Hematopoietic multipotent progenitor cell treated with erythropoietin and hydrocortisone succinate and interleukin-3 and kit ligand, for 15 days (in vitro differentiated cells): ENCODE measurements at regions not wholly inside any gene's neighbourhood (a gene's known extent, or its start where the extent isn't known, plus 50 kb on each side); places are given as distances from the start of the nearest gene placed in this dataset.

Source experiments
- DNase-seq: peaks from one replicate; pipeline ENCODE4 v3.0.0-alpha.2; 2015; ENCODE audit warnings: low spot score

DNA sequence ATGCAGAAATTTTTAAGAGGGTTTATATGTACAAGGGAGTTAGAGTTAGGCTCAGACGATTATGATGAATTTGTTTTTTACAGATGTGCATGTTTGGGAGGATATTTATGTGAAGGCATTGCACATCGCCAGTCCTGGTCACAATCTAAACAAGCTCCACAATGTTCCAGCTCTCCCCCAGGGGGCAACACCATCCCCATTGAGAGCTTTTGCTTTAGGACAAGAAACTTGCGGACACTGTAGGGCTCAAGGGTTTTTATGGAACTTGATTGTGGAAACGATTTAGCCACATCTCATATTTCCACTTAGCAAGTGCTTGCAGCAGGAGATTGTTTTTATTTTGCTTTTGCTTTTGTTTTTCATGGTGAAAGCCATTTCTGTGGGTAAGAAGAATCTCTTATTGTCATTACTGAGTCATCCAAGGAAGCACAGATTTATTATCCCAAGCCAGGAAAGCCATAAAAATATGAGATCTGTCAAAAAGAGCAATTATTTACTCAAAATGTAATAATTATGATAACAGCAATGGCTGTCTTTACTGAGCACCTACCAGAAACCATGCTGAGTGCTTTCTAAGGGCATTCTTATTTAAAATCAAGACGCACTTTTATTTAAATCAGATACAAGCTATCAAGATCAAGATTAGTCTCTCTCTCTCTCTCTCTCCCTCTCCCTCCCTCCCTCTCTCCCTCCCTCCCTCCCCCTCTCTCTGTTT lies 276.7 kb upstream of the SRRM4 start:
- DNase-seq: no peak

DNA sequence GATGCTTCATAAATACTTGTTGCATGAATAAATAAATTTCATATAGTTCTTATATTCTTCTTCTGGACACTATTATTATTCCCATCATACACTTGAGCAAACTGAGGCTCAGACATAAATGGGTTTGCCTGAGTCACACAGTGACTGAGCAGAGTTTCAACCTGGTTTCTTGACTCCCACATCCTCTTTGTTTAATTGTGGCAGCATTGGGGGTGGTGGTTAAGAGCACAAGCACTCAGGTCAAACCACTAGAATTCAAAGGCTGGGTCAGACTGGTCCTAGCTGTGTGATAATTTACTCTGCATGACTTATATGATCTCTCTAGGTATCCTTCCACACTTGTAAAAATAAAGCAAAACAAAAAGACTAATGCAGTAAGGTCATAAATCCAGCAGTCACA lies 274.9 kb upstream of the SRRM4 start:
- no peak for DNase-seq

DNA sequence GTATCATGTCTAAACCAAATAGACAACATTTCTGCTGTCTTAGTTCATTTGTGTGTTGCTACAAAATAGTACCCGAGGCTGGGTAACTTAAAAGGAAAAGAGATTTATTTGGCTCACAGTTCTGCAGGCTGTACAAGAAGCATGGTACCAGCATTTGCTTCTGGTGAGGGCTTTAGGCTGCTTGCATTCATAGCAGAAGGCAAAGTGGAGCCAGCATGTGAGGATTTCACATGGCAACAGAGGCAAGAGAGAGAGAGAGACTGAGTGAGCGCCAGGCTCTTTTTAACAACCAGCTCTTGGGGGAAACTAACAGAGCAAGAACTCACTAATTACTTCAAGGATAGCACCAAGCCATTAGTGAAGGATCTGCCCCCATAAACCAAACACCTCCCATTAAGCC lies 271.4 kb upstream of the SRRM4 start:
- DNase-seq: no peak

DNA sequence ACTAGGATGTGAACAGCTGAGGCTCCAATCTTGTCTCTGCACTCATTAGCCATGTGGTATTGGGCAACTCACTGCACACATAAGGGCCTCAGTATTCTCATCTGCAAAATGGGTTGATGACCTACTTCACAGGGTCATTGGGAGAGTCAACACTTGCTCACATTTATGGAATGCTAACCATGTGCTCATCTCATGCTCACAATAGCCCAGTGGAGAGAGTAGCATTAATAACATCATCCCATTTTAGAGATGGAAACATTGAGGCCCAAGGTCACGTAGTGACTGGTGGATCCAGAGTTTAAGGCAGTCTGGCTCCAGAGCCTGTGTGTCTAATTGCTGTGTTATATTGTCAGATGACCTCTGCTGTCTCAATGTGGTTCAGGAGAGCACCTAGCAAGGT lies 270.2 kb upstream of the SRRM4 start:
- no peak for DNase-seq

DNA sequence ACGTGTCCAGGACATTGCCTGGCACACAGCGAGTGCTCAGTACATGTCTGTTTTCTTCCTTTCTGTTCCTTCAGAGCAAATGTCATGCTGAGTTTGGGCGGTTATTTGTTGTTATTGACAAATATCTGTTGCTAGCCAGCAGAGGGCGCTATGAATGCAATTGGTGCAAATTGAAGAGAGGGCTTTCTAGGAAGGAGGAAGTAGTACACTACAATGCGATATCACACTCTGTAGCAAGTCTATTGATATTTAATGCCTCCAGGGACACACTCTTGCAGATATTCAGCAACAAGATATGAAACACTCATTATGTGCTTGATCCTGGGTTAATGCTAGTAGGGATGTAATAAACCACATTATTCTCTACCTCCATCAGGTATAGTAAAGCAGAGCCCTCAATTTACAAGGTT lies 267.3 kb upstream of the SRRM4 start:
- DNase-seq: peak; percentile 42

GRCh38 chr12:118714500-118714899 lies 266.8 kb upstream of the SRRM4 start:
- no peak for DNase-seq

DNA sequence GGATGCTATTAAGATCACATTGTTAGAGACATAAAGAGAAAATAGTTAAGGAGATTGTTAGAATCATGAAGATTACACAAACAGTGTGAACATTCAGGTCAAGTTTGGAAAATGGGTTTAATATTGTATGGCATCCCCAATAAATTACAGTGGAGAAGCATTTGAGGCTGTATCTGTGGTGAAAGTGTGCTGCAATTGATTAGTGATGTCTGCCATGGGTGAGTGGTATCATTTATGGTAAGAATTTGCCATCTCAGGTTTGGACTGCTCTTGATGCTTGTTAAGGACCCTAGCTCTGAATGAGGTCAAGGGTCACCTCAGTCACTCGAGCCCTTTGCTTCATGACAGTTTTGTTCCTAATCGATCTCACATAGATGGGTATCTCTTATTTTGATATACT lies 265.7 kb upstream of the SRRM4 start:
- no peak for DNase-seq

DNA sequence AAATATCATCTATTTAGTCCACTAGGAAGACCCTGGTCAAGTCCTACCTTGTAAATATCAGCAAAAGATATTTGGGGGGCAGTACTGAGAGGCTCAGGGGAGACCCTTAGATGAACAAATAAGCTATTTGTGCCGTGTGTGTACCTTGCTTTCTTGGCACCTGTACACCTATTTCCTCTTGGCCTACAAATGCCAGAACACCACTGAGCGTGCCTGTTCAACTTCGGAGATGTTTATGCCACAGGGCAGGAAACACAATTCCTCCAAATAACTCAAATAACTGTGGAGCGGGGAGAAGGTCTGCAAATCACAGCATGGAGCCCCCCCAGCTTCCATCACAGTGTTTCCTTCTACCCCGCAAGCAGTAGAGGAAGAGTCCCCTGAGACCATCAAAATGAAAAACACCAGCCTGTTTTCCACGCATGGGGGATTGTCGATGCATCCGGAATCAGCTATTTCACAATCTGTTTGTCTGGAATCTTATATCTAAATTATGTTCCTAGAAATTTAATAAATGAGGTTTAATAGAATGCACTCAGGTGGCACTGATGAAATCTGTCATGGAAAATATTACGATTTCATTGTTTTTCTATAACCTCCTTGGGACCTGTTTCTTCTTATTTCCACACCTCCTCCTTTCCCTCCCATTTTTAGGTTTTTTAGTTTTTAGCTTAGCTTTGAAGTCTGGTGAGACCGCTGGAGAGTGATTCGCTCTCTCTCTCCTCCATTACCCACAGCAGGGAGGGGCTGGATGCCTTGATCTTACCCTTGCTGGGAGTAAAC lies 254.0 kb upstream of the SRRM4 start:
- no peak for DNase-seq

GRCh38 chr12:118727979-118728366 lies 253.4 kb upstream of the SRRM4 start:
- no peak for DNase-seq

DNA sequence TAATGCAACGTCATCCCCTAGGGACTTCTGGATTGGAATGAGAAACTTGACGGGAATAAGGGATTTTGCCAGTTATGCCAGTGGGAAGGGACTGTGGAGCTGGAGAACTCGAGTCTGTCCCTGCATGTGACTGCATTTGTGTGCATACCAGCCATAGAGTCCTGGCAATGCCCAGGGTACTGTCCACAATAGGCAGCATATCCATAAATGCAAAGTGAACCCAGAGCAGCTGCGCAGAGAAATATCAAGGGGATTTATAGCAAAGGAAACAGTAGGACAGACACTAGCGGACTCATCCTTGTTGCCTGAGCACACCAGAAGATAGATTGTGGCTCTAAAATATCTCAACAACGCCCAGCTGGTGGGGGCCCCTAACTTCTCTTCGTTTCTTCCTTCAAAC lies 247.1 kb upstream of the SRRM4 start:
- DNase-seq: no peak

GRCh38 chr12:118737985-118738540 lies 243.3 kb upstream of the SRRM4 start:
- no peak for DNase-seq

GRCh38 chr12:118741194-118741593 lies 240.1 kb upstream of the SRRM4 start:
- no peak for DNase-seq

GRCh38 chr12:118742431-118742830 lies 238.9 kb upstream of the SRRM4 start:
- DNase-seq: no peak

- no peak for DNase-seq
Measured at GRCh38 chr12:118743896-118744700, 237.2 kb upstream of the SRRM4 start.

DNA sequence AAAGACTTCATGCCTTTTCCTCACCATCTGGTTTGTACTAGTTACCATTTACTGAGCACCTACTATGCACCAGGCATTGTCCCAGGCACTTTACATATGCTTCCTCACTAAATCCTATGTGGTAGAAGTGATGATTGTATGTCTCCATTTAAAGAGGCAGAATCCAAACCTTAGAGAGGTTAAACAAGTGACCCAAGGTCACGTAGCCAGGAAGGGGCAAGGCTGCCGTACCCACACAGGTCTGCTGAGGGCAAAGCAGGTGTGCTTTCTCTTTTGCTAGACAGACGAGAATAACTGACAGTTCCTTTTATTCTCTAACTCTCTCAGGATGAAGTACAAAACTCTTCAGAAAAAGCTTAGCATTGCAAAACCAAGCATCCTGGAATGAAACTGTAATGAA lies 235.2 kb upstream of the SRRM4 start:
- no peak for DNase-seq

DNA sequence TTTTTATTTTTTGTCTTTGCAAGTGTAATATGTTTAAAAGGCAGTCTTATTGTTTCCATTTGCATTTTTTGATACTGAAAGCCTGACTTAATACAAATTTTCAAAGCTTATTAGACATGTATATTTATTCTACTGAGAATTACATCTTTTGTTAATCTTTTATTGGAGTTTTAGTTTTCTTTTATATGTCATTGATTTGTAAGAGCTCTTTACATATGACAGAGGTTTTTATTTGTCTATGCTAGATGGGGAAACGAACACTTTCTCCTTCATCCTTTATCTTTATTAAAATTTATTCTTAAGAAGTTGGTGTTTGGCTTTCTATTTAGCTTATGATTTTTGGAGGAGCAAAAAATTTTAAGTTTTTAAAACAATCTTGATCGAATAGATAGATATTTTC lies 234.4 kb upstream of the SRRM4 start:
- no peak for DNase-seq

DNA sequence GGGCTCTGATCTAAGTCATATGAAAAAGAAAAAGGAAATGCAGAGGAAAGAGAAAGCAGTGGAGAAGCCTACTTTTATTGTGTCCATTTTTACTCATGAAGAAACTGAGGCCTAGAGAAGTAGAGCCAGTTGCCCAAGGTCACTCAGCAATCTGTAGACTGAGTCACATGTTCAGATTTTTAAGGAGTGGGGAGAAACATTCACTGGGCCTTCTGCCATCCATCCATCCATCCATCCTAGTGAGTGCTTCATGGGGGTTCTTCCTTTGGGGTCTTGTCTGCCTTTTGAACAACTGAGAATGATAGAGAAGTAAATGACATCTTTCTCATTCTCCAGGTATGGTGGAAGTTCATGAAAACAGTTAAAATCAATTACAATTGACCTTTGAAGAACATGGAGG lies 233.6 kb upstream of the SRRM4 start:
- DNase-seq: no peak

DNA sequence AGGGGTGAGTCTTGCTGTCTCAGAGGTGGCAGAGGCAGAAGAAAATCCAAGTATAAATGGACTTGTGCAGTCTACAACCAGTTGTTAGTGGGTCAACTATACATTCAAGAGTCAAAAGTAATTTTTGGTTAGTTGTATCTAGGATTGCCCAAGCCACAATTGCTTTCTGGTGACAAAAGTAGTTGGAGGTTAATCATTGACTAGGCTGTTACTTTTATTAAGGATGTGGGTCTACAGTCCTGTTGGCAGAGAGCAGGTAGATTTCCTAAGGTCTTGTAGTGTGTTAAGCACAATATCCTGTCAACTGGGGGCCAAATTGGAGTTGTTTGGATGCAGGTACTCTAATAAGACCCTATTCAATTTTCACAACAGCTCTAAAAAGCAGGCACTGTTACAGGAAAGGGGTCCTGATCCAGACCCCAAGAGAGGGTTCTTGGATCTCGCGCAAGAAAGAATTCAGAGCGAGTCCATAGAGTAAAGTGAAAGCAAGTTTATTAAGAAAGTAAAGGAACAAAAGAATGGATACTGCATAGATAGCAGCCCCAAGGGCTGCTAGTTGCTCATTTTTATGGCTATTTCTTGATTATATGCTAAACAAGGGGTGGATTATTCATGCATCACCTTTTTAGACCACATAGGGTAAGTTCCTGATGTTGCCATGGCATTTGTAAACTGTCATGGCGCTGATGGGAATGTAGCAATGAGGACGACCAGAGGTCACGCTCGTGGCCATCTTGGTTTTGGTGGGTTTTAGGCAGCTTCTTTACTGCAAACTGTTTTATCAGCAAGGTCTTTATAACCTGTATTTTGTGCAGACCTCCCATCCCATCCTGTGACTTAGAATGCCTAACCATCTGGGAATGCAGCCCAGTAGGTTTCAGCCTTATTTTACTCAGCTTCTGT lies 232.6 kb upstream of the SRRM4 start:
- DNase-seq: no peak

- no peak for DNase-seq
Measured at GRCh38 chr12:118749646-118750045, 231.7 kb upstream of the SRRM4 start.

DNA sequence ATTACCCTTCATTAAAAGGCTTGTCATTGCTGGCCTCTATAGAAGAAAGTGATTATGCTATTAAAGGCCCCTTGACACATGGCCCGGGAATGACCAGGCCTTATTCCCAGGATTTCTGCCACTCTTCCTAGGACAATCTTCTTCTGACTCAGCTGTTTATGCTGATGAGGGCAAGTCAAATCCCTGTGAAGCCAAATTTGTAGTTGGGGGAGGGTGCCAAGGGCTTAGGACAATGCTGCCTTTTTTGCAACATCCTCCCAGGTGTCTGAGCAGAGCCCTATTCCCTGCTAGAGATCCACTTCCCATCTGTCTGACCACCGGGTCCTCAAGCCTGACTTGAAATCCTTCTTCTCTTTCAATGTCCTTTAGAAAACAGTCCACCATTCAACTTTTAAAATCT lies 230.7 kb upstream of the SRRM4 start:
- DNase-seq: no peak

GRCh38 chr12:118751355-118751754 lies 230.0 kb upstream of the SRRM4 start:
- DNase-seq: no peak

DNA sequence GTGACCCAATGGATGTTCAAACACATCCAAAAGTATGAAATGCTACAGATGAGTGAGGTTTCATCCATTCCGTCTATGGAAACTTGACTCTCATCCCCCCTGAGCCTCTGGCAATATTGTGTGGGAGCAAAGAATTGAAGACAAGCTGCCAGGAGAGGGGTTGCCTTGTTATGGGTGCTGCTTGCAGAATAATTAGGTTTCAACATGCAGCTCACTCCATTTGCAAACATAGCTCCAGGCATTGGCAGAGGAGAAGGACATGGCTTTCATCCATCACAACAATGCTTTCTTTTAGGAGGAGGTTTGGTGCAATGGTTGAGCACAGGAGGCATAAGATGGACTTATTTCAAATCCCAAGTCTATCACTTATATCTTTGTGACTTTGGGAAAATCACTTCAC lies 220.7 kb upstream of the SRRM4 start:
- DNase-seq: no peak
